ENCODE measurements at regions not wholly inside any gene's neighbourhood (a gene's known extent, or its start where the extent isn't known, plus 50 kb on each side); places are given as distances from the start of the nearest gene placed in this dataset.

- H3K27me3 ChIP-seq (ENCODE audit: control insufficient read depth in 1 of 2, insufficient read depth in 2 of 2, low read length in 2 of 2) = no peaks in the 10 kb centered on the region
- in situ Hi-C loops (cut with HindIII; ENCODE audit: extremely low pct_ligation_motif_present, low pct_unique_long_range_greater_than_20kb) (no loop called here), intact Hi-C loops (cut with micrococcal nuclease; ENCODE audit: unreplicated experiment) (no loop called here)
- WGBS (ENCODE audit: low lambda C conversion rate) = 15% methylated on average over 5 of the region's 5 CpGs
- TF ChIP-seq ZNF484 (CRISPR knock-in tag; IDR thresholded peaks at IDR 0.05; ENCODE audit: borderline replicate concordance, low read depth) (no peak), CHCHD3 (CRISPR knock-in tag; IDR thresholded peaks at IDR 0.05) (no peak), PCBP1 (IDR thresholded peaks at IDR 0.05; ENCODE audit: borderline replicate concordance, low read depth, low read length) (no peak), ZNF710 (CRISPR knock-in tag; IDR thresholded peaks at IDR 0.05; ENCODE audit: borderline replicate concordance) (no peak), NPAS2 (CRISPR knock-in tag; IDR thresholded peaks at IDR 0.05; ENCODE audit: borderline replicate concordance) (no peak), ZXDC (CRISPR knock-in tag; IDR thresholded peaks at IDR 0.05) (no peak), FOSL1 (CRISPR knock-in tag; IDR thresholded peaks at IDR 0.05; ENCODE audit: borderline replicate concordance) (no peak), ZNF816 (CRISPR knock-in tag; IDR thresholded peaks at IDR 0.05; ENCODE audit: borderline replicate concordance) (no peak), GATAD1 (CRISPR knock-in tag; IDR thresholded peaks at IDR 0.05) (no peak), SP1 (IDR thresholded peaks at IDR 0.05) (no peak), SP1 (CRISPR knock-in tag; IDR thresholded peaks at IDR 0.05) (no peak), ZFP41 (CRISPR knock-in tag; IDR thresholded peaks at IDR 0.05; ENCODE audit: borderline replicate concordance) (no peak), ATAD3A (CRISPR knock-in tag; IDR thresholded peaks at IDR 0.05) (no peak), ZNF674 (CRISPR knock-in tag; IDR thresholded peaks at IDR 0.05; ENCODE audit: low read depth) (no peak)
- no peaks in the 10 kb centered on the region for H3K79me2 ChIP-seq (ENCODE audit: insufficient read depth, low read length)
- ATAC-seq = no peak
- H3K4me1 ChIP-seq (ENCODE audit: insufficient read depth, low read length) = no peaks in the 10 kb centered on the region
- BruUV-seq (replicated peaks) = no TSS peak
- no peaks in the 10 kb centered on the region for H3K36me3 ChIP-seq (replicated peaks in 1 of 2; ENCODE audit: control insufficient read depth in 1 of 2, insufficient read depth in 2 of 2, low read length in 2 of 2)
- H3K4me2 ChIP-seq (ENCODE audit: low read depth, low read length) = no peak overlapping the region
- H3K9me3 ChIP-seq (ENCODE audit: low read length) = no peaks in the 10 kb centered on the region
- H2AFZ ChIP-seq (ENCODE audit: low read length) = no peak overlapping the region
- POLR2A ChIA-PET = no interaction called here
- FAIRE-seq = no peak
- no peaks in the 10 kb centered on the region for H4K20me1 ChIP-seq (ENCODE audit: insufficient read depth, low read length)
- DNase-seq (ENCODE audit: low spot score) = no peak
- H3K27ac ChIP-seq (ENCODE audit: extremely low read length, insufficient read depth, low read length) = no peak overlapping the region
- no peak overlapping the region for H3K9ac ChIP-seq (ENCODE audit: insufficient read depth, low read depth, low read length)
- H3K4me3 ChIP-seq (replicated peaks in 1 of 3; ENCODE audit: insufficient read depth in 1 of 3, low read depth in 2 of 3, low read length in 3 of 3) = no peak overlapping the region
- CTCF ChIA-PET (ENCODE audit: low intra/inter-chr PET ratio, low total read pairs) = no interaction called here
These were observed 339.2 kb downstream of the ZNF326 start for GRCh38 chr1:90334137-90334536.

Data from HepG2 (cell line).